HepG2 (cell line): ENCODE measurements at regions not wholly inside any gene's neighbourhood (a gene's known extent, or its start where the extent isn't known, plus 50 kb on each side); places are given as distances from the start of the nearest gene placed in this dataset.

Experiments
- ATAC-seq: fragments of 200-7000 bp; cut with Tn5 transposase; 3 replicates; pipeline ENCODE4 v1.9.1; 2020; ENCODE audit warnings: mild to moderate bottlenecking, moderate library complexity
- BruUV-seq: library from RNA; stranded (reverse); fragments of 400-500 nt; replicated peaks from 2 replicates; lab custom pipeline; 2021; lab: Mats Ljungman, UMichigan
- CTCF ChIA-PET: fragments of 300-600 bp; formaldehyde crosslinking; extraction: SDS; loops from one replicate; lab custom pipeline; 2021; ENCODE audit warnings: low total read pairs, inconsistent platforms, low intra/inter-chr PET ratio; lab: Yijun Ruan, JAX
- POLR2A ChIA-PET: fragments of 350-600 bp; sonication (Branson Sonifier 250); formaldehyde crosslinking; loops from one replicate; lab custom pipeline; 2020; ENCODE audit warnings: antibody characterized with exemption, inconsistent platforms; lab: Yijun Ruan, JAX
- DNase-seq: peaks from one replicate; pipeline ENCODE4 v3.0.0-alpha.2; 2015; ENCODE audit warnings: low spot score
- FAIRE-seq: peaks from 3 replicates; lab custom pipeline; 2011; peaks lifted over from hg19 to GRCh38; lab: Jason Lieb, UNC
- H2AFZ ChIP-seq: one replicate; pipeline ENCODE4 v1.6.1; 2011; ENCODE audit warnings: low read length, inconsistent platforms
- H3K27ac ChIP-seq: fragments of 300-600 bp; 3 replicates; pipeline ENCODE4 v1.8.0; 2011; ENCODE audit warnings: mixed run types, mild to moderate bottlenecking, mixed read lengths, low read length, inconsistent platforms; ENCODE audit not compliant: insufficient read depth; ENCODE audit errors: extremely low read length
- H3K27me3 ChIP-seq, 2 experiments: fragments of 200-600 bp in 1 of 2; 2 replicates in 1 of 2; 3 replicates in 1 of 2; pipeline versions ENCODE4 v1.6.0 to v1.8.0; 2011; ENCODE audit warnings: low read length in 2 of 2, mild to moderate bottlenecking in 2 of 2, moderate library complexity in 2 of 2, inconsistent platforms in 1 of 2; ENCODE audit not compliant: insufficient read depth in 2 of 2, control insufficient read depth in 1 of 2
- H3K36me3 ChIP-seq, 2 experiments: fragments of 200-600 bp in 1 of 2; replicated peaks in 1 of 2; 2 replicates in 1 of 2; 3 replicates in 1 of 2; pipeline versions ENCODE4 v1.5.1 to v1.8.0; 2011; ENCODE audit warnings: low read length in 2 of 2, inconsistent platforms in 1 of 2; ENCODE audit not compliant: insufficient read depth in 2 of 2, control insufficient read depth in 1 of 2
- H3K4me1 ChIP-seq: 2 replicates; pipeline ENCODE4 v1.5.1; 2012; ENCODE audit warnings: low read length, inconsistent platforms; ENCODE audit not compliant: insufficient read depth
- H3K4me2 ChIP-seq: 2 replicates; pipeline ENCODE4 v1.6.0; 2011; ENCODE audit warnings: low read depth, low read length, inconsistent platforms
- H3K4me3 ChIP-seq, 3 experiments: fragments of 200-600 bp in 1 of 3; sonication (generic), shearing (Covaris generic) in 1 of 3; replicated peaks in 1 of 3; 2 replicates each; pipeline ENCODE4 v1.5.1; 2011 to 2016; ENCODE audit warnings: low read length in 3 of 3, inconsistent platforms in 2 of 3, low read depth in 2 of 3, mild to moderate bottlenecking in 2 of 3, control low read depth in 1 of 3, mixed read lengths in 1 of 3; ENCODE audit not compliant: insufficient read depth in 1 of 3
- H3K79me2 ChIP-seq: one replicate; pipeline ENCODE4 v1.6.1; 2011; ENCODE audit warnings: low read length, inconsistent platforms; ENCODE audit not compliant: insufficient read depth
- H3K9ac ChIP-seq: 2 replicates; pipeline ENCODE4 v1.6.0; 2011; ENCODE audit warnings: mild to moderate bottlenecking, low read depth, low read length, inconsistent platforms; ENCODE audit not compliant: insufficient read depth
- H3K9me3 ChIP-seq: 2 replicates; pipeline ENCODE4 v1.5.1; 2012; ENCODE audit warnings: mild to moderate bottlenecking, low read length
- H4K20me1 ChIP-seq: 2 replicates; pipeline ENCODE4 v1.6.0; 2011; ENCODE audit warnings: inconsistent platforms, mild to moderate bottlenecking, low read length, moderate library complexity; ENCODE audit not compliant: insufficient read depth
- ARNTL ChIP-seq: sonication (generic); formaldehyde crosslinking; IDR thresholded peaks from 2 replicates; pipeline ENCODE4 v1.4.0; 2020; ENCODE audit warnings: mild to moderate bottlenecking, missing genetic modification reagents
- CREM ChIP-seq, 2 experiments: sonication (generic) in 1 of 2; formaldehyde crosslinking in 1 of 2; IDR thresholded peaks; 2 replicates each; pipeline versions ENCODE4 v1.4.0 to v1.6.1; 2016 to 2020; ENCODE audit warnings: antibody characterized with exemption in 1 of 2, mild to moderate bottlenecking in 1 of 2, missing genetic modification reagents in 1 of 2
- FIP1L1 ChIP-seq: fragments of 200-400 bp; formaldehyde crosslinking; IDR thresholded peaks from 2 replicates; pipeline ENCODE4 v1.6.1; 2018; ENCODE audit warnings: low read depth, mild to moderate bottlenecking, low read length, moderate library complexity, borderline replicate concordance; ENCODE audit not compliant: insufficient read depth
- KDM6A ChIP-seq: IDR thresholded peaks from 2 replicates; pipeline ENCODE4 v1.6.1; 2016; ENCODE audit warnings: low read depth
- MAFK ChIP-seq, 2 experiments: IDR thresholded peaks in 1 of 2; conservative IDR thresholded peaks in 1 of 2; 2 replicates each; pipeline ENCODE4 v1.6.1; 2011; ENCODE audit warnings: improper control_type of control experiment in 2 of 2, low read length in 2 of 2
- NCOA2 ChIP-seq: sonication (generic); formaldehyde crosslinking; IDR thresholded peaks from 2 replicates; pipeline ENCODE4 v1.8.0; 2022; ENCODE audit warnings: inconsistent platforms
- REPIN1 ChIP-seq: sonication (generic); formaldehyde crosslinking; IDR thresholded peaks from 2 replicates; pipeline ENCODE4 v1.8.0; 2022; ENCODE audit warnings: missing genetic modification reagents, low read depth, mild to moderate bottlenecking, borderline replicate concordance
- RNF2 ChIP-seq: fragments of 450-650 bp; conservative IDR thresholded peaks from 2 replicates; pipeline ENCODE4 v1.6.1; 2016; ENCODE audit warnings: low read depth
- SKI ChIP-seq: fragments of 450-650 bp; IDR thresholded peaks from one replicate; pipeline ENCODE4 v1.6.1; 2018; ENCODE audit warnings: mild to moderate bottlenecking; ENCODE audit not compliant: partially characterized antibody
- ZFX ChIP-seq: sonication (generic); formaldehyde crosslinking; IDR thresholded peaks from 2 replicates; pipeline ENCODE4 v1.4.0; 2020; ENCODE audit warnings: mild to moderate bottlenecking, low read depth, missing genetic modification reagents, moderate library complexity
- ZFY ChIP-seq: sonication (generic); formaldehyde crosslinking; IDR thresholded peaks from 2 replicates; pipeline ENCODE4 v1.4.0; 2020; ENCODE audit warnings: missing genetic modification reagents
- ZNF160 ChIP-seq: sonication (generic); formaldehyde crosslinking; IDR thresholded peaks from 2 replicates; pipeline ENCODE4 v1.8.0; 2022; ENCODE audit warnings: mild to moderate bottlenecking, inconsistent platforms, missing genetic modification reagents
- ZNF530 ChIP-seq: sonication (generic); formaldehyde crosslinking; IDR thresholded peaks from 2 replicates; pipeline ENCODE4 v1.5.0; 2020; ENCODE audit warnings: low read depth, mild to moderate bottlenecking, missing genetic modification reagents
- ZNF670 ChIP-seq: sonication (generic); formaldehyde crosslinking; IDR thresholded peaks from 2 replicates; pipeline ENCODE4 v1.8.0; 2022; ENCODE audit warnings: mild to moderate bottlenecking, missing genetic modification reagents, borderline replicate concordance
- WGBS: methylation state at CpG from one replicate; pipeline ENCODE4 v1.1.6; 2017; ENCODE audit warnings: low lambda C conversion rate; 5-methylcytosine and 5-hydroxymethylcytosine counted together
- in situ Hi-C: cut with HindIII; loops from 2 replicates; pipeline ENCODE4 v1.10.0; 2017; ENCODE audit warnings: low pct_unique_long_range_greater_than_20kb; ENCODE audit not compliant: extremely low pct_ligation_motif_present
- intact Hi-C: fragments of 100-400 bp; cut with micrococcal nuclease; formaldehyde crosslinking; loops from one replicate; pipeline ENCODE4 v1.10.0; 2022; ENCODE audit not compliant: unreplicated experiment
- TF ChIP-seq, protein P1 (sequence below): sonication (generic); formaldehyde crosslinking; IDR thresholded peaks from 2 replicates; pipeline ENCODE4 v1.4.0; 2020; ENCODE audit warnings: mild to moderate bottlenecking, missing genetic modification reagents

DNA sequence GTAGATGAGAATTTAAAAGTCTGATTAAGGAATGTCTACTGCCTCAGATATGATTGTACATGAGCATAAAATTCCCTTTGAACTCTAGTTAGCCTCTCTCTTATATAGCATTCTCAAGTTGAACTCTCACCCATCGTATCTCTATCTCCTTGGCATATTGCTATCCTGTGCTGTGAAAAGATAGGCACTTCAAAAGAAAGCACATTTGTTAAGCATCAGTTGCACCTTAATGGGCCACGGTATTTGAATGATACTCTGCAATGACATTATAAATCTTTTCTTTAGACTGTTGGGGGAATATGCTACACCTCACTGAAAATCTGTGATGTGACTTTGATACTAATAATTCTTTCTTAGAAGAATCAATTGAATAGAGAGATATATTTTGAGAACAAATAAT lies 570.7 kb downstream of the JRKL start:
- Histone ChIP-seq H3K4me1 (no peaks in the 10 kb centered on the region), H2AFZ (no peak overlapping the region), H3K27me3 (no peaks in the 10 kb centered on the region; a peak in 1 of 5 replicates), H3K9ac (no peak overlapping the region), H3K4me2 (no peak overlapping the region), H3K4me3 (no peak overlapping the region), H4K20me1 (no peaks in the 10 kb centered on the region), H3K79me2 (no peaks in the 10 kb centered on the region), H3K36me3 (no peaks in the 10 kb centered on the region), H3K9me3 (no peaks in the 10 kb centered on the region), H3K27ac (no peak overlapping the region)
- in situ Hi-C loops = no loop called here
- DNase-seq = no peak
- ATAC-seq = no peak
- FAIRE-seq = no peak
- no peak for TF ChIP-seq NCOA2 (CRISPR knock-in tag)
- no peak for TF ChIP-seq ZNF670 (CRISPR knock-in tag)
- no peak for TF ChIP-seq MAFK (conservative IDR thresholded peaks at IDR 0.05 in 1 of 2, IDR thresholded peaks at IDR 0.05 in 1 of 2; ENCODE audit: low read length in 2 of 2)
- TF ChIP-seq SKI = no peak
- no peak for TF ChIP-seq ZNF160
- no peak for TF ChIP-seq REPIN1 (CRISPR knock-in tag)
- no peak for TF ChIP-seq CREM (IDR thresholded peaks at IDR 0.05)
- TF ChIP-seq CREM (CRISPR knock-in tag; IDR thresholded peaks at IDR 0.05) = no peak
- no peak for TF ChIP-seq ARNTL
- TF ChIP-seq, protein P1, sequence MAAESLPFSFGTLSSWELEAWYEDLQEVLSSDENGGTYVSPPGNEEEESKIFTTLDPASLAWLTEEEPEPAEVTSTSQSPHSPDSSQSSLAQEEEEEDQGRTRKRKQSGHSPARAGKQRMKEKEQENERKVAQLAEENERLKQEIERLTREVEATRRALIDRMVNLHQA (CRISPR knock-in tag) = no peak
- no peak for TF ChIP-seq RNF2
- no peak for TF ChIP-seq ZFX (CRISPR knock-in tag)
- TF ChIP-seq ZNF530 = no peak
- TF ChIP-seq KDM6A (CRISPR knock-in tag) = no peak
- no peak for TF ChIP-seq FIP1L1
- TF ChIP-seq ZFY (CRISPR knock-in tag) = no peak
- intact Hi-C loops = no loop called here
- BruUV-seq = no TSS peak
- ChIA-PET POLR2A (no interaction called here), CTCF (no interaction called here)
- WGBS = 4% methylated on average over 2 of the region's 2 CpGs
